ENCODE measurements at regions not wholly inside any gene's neighbourhood (a gene's known extent, or its start where the extent isn't known, plus 50 kb on each side); places are given as distances from the start of the nearest gene placed in this dataset.

- no peak for DNase-seq
Observed at GRCh38 chr22:25368271-25368670, 148.8 kb downstream of the CRYBB2 start.

DNA sequence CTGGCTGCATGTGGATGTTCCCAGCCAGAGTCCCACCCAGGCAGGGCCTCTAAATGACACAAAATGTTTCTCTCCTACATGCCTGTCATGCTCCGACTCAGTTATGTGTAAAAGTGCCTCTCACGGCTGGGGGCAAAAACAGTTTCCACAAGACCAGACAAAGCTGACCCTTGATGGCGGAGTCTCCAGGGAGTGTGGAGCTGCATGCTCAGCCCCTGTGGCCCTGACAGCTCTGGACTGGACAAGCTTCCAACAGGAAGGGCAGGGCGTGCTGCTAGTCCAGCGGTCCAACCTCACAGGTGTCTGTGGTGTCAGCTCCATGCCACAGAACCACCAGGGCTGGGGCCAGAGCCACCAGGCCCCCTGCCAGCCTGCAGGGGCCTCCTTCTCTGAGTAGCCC, 149.6 kb downstream of the CRYBB2 start:
- no peak for DNase-seq

GRCh38 chr22:25370322-25370721, 150.9 kb downstream of the CRYBB2 start:
- no peak for DNase-seq

- no peak for DNase-seq
Observed at GRCh38 chr22:25372000-25372595, 152.7 kb downstream of the CRYBB2 start.

GRCh38 chr22:25373961-25374360, 154.5 kb downstream of the CRYBB2 start:
- DNase-seq = no peak

GRCh38 chr22:25374869-25375268, 155.4 kb downstream of the CRYBB2 start:
- no peak for DNase-seq

GRCh38 chr22:25375683-25376082, 156.2 kb downstream of the CRYBB2 start:
- no peak for DNase-seq

GRCh38 chr22:25377699-25378098, 158.3 kb downstream of the CRYBB2 start:
- no peak for DNase-seq

- DNase-seq = no peak
Observed at GRCh38 chr22:25380122-25380747, 160.8 kb downstream of the CRYBB2 start.

GRCh38 chr22:25382762-25383161, 163.3 kb downstream of the CRYBB2 start:
- DNase-seq = no peak

- DNase-seq = no peak
Observed at GRCh38 chr22:25383278-25383820, 163.9 kb downstream of the CRYBB2 start.

- no peak for DNase-seq
Observed at GRCh38 chr22:25383892-25384291, 164.5 kb downstream of the CRYBB2 start.

DNA sequence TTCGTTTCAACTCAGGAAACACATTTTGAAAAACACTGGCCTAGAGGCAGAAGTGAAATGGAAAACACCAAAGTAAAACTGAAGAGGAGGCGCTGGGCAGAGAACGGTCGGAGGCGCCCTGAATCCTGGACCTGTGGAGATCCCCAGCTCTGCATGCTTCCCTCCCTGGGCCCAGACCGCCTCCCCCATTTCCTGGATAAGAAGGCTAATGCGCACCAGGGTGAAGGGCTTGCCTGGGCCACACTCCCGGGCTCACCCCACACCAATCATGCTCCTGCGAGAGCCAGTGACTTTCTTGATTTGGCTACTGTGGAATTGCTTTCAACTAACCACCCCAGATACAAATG, 167.1 kb downstream of the CRYBB2 start:
- no peak for DNase-seq

- no peak for DNase-seq
Observed at GRCh38 chr22:25388415-25388814, 169.0 kb downstream of the CRYBB2 start.

- DNase-seq = no peak
Observed at GRCh38 chr22:25388866-25389540, 169.6 kb downstream of the CRYBB2 start.

GRCh38 chr22:25389541-25389919, 170.1 kb downstream of the CRYBB2 start:
- no peak for DNase-seq

DNA sequence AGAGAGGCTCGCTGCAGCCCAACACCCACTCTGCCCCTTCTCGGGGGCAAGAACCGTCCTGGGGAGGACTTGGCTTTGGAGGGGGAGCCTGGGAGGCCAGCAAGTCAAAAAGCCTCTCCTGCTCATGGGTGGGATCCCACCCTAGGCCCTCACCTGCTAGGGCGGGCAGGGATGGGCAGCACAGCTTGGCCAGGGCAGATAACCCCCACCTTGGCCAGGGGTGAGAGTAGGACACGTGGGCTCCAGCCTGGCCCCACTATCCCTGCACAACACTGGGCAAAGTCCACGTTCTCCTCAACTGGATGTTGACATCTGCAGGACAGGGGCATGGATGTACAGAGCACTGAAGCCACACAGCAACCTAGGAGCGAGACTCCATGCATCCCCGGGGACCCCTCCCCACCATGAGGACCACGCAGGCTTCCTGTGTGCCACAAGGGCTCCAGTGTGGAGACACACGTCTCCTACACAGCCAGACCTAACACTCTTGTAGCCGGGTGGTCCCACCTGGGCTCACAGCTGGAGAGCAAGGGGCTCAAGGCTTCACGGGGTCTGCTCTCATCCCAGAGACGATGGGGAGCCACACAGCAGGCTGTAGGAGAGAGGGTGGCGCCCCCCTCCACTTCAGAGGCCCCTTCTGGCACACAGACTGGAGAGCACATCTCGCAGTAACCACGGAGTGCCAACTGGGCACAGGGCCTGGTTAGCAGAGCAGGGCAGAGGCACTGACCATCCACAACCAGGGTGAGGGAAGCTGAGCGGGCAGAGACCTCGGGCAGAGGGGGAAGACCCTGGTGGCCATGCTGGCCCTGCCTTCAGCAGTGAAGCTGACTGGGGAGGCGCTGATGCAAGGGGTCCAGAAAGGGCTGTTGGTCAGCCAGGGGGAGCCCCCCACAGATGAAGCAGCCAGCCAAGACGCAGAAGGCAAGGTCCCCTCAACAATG, 171.1 kb downstream of the CRYBB2 start:
- no peak for DNase-seq

DNA sequence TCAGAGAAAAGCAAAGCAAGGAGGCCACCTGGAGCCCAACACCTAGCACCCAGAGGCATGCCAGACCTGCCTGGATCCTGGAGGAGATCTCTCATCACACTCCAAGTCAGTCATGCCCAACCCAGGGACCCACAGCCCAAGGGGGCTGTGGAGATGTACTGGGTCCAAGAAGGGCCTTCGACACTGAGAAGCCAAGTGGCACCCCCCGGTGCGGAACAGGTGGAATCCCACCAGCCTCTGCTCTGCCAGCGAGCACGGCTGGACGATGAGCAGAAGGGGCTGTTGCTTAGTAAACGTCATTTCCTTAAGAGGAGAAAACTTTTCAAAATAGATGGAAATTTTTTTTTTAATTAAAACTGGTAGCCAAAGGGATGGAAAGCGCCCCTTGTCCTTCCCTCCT, 171.9 kb upstream of the GRK3 start:
- DNase-seq = no peak

DNA sequence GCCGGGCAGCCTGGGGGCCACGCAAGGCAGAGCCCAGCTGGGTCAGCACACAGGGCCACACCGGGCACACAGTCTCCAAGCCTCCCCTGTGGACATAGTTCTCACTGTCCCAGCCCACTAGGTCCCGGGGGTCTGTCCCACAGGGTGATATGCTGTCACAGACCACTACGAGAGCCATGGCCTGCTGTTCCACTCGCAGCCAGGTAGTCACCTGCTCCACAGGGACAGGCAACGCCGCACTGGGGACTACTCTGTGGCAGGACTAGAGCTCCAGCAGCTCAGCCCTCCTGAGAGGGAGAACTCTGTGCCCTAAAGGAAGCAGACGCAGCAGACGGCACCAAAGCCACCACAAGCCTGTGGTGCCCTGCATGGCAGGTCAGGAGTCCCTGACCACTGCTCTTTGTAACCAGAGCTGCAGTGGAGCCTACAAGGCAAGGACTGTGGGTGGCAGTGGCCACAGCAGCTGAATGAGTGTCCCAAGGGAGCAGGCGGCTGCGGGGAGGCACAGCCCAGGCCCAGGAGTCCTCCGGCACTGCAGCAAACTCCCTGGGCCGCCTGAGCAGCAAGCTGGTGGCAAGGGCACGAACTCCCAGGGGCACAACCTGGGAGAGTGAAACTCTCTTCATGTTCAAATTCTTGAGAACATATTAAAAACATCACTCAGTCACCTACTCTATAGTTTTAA, 171.2 kb upstream of the GRK3 start:
- no peak for DNase-seq

DNA sequence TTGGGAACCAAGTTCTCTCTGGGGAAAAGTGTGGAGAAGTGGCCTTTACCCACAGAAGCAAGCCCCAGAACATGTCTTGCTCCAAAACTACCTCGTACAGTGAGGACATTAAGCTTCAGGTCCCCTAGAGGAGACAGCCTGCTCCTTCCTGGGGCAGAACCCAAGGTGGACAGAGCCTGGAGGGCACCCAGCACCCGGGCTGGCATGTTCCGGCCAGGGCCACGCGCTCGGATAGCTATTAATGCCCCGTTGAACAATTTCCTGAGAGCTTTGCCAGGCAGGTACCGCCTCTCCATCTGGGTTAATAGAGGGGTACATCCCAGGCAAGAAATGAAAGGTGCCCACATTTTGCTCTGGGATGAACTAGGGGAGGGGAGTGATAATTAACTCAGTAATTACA, 169.0 kb upstream of the GRK3 start:
- DNase-seq = no peak

- DNase-seq = no peak
Observed at GRCh38 chr22:25395915-25396314, 168.6 kb upstream of the GRK3 start.

GRCh38 chr22:25396615-25397200, 167.8 kb upstream of the GRK3 start:
- DNase-seq = no peak
